GM12874 (cell line): ENCODE measurements at regions not wholly inside any gene's neighbourhood (a gene's known extent, or its start where the extent isn't known, plus 50 kb on each side); places are given as distances from the start of the nearest gene placed in this dataset.

Experiments used
- TF ChIP-seq, protein P1 (sequence below): IDR thresholded peaks from 2 replicates; pipeline ENCODE4 v1.5.1; 2011; ENCODE audit warnings: low read depth, mild to moderate bottlenecking, control low read depth, low read length, moderate library complexity; ENCODE audit not compliant: insufficient read depth

DNA sequence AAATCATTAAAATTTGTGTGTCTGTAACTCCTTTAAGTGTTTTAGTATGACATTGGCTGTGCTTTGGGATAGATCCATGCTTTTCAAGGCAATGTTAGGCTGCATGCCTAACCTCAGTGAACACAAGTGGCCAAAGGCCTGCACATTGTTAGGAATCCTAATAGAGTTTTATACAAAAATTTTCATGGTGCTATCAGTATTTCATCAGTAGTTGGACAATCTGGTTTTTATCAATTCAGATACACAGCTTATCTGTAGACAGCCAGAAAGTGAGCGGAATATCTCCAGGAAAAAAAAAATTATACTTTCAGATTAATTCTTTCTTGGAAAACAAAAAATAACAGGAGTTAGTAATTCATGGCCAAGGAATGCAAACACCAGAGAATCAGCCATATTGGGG is 324.0 kb upstream of the PDE3A start:
- TF ChIP-seq, protein P1, sequence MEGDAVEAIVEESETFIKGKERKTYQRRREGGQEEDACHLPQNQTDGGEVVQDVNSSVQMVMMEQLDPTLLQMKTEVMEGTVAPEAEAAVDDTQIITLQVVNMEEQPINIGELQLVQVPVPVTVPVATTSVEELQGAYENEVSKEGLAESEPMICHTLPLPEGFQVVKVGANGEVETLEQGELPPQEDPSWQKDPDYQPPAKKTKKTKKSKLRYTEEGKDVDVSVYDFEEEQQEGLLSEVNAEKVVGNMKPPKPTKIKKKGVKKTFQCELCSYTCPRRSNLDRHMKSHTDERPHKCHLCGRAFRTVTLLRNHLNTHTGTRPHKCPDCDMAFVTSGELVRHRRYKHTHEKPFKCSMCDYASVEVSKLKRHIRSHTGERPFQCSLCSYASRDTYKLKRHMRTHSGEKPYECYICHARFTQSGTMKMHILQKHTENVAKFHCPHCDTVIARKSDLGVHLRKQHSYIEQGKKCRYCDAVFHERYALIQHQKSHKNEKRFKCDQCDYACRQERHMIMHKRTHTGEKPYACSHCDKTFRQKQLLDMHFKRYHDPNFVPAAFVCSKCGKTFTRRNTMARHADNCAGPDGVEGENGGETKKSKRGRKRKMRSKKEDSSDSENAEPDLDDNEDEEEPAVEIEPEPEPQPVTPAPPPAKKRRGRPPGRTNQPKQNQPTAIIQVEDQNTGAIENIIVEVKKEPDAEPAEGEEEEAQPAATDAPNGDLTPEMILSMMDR = no peak

DNA sequence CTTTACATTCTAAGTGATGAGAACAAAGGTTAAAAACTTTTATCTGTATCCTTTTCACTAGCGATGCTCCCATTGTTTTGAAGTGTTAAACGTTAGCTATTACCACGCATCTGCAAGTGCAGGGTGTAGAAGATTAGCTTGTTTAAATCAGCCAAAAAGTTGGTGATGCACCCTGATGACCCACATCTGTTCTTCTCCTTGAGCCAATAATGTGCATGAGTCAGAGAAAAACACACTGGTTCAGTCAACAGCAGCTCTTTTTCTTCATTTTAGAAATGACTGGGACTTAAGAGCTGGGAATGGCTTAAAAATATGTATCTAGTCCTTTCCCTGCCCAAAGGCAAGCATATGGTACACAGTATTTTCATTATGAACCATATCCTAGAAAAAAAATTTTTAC is 323.5 kb upstream of the PDE3A start:
- TF ChIP-seq, protein P1 = no peak

DNA sequence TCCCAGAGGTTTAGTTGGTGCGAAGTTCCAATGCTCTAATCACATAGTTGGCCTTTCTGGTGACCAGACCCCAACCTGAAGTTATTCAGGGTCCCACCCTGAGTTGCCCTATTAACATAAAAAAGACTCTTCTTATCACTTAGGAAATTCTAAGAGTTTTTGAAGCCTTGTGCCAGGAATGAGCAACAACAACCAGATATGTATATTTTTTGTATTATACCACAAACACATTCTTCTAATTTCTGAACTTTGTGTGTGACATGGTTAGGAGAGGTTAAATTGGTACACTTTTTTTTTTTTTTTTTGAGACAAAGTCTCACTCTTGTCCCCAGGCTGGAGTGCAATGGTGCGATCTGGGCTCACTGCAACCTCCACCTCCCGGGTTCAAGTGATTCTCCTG is 320.4 kb upstream of the PDE3A start:
- TF ChIP-seq, protein P1 = no peak

DNA sequence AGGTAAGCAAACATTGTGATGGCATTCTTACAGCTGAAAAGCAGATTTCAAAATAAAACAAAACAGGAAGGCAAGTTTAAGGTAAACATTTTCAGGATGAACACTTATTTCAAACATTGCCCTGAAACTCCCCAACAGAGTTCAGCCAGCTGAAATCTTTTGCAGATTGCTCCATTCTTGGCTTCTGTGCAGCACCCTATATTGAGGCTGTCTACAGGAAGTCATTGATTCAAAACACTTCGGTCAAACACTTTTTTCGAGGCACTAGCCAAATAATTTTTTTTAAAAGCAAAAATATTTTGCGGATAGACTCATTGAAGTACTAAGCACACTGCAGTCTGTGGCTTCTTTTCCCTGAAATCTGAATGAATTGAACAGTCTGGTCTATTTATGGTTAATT is 318.1 kb upstream of the PDE3A start:
- TF ChIP-seq, protein P1 = no peak

DNA sequence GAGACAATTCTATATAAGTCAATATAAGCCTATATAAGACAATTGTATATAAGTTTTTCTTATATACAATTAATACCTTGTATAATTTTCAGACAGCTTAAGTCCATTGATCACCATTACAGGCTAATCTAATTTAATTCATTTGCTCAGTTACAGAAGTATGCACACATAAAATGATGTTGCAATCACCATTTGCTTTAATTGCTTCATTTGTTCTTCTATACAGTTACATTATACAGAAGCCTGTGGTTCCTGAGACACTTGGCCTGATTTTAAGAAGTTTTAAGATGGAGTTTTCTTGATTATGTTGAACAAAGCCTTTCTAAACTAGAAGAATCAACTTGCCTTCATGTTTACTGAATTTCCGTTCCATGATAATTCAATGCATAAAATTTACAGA is 314.6 kb upstream of the PDE3A start:
- TF ChIP-seq, protein P1 = no peak

DNA sequence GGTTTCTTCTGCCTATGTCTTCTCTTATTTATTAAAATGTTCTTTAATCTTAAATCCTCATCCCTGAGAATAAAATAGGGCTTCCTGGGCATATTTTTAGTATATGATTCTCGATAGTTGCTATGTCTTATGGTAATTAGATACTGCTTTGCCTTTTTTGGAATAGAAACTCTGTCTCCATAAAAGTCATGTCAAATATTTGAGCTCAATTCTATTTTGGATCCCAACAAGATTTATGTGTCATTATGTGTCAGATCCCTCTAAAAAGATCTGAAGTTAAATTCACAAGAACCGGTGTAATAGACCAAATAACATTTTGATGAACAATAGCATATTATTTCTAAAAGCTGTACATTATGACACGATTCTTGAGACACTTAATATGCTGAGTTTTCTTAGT is 312.5 kb upstream of the PDE3A start:
- TF ChIP-seq, protein P1 = no peak

DNA sequence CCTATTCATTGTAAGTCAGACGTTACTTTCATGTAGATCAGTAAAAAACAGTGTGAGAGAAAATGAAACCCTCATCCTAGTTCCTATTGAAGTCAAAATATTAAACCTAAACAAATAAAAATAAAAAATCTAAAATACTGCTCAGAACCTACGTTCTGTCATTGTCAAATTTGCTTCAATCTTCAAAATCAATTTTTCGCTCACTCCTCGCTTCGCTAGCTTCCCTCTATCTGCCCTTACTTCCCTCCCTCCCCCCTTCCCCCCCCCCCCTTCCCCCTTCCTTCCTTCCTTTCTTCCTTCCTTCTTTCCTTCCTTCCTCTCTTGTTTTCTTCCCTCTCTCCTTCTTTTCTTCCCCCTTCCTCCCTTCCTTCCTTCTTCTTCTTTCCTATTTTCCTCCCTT is 310.9 kb upstream of the PDE3A start:
- TF ChIP-seq, protein P1 = no peak

DNA sequence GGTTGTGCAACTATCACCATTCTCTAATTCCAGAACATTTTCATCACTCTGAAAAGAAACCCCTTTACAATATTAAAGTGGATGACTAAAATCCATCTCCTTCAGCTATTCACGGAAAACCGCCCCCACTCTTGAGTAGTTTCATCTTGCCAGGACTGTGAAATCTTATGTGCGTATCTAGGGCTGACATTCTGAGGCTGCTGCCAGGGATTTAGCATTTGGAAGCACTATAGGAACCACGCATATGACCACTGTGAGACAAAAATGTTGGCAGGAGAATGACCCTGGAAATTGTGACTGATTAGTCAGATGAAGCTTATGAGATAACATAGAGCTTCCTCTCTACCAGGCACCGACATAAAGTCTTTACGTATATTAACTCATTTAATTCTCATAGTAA is 305.2 kb upstream of the PDE3A start:
- TF ChIP-seq, protein P1 = no peak
